ENCODE measurements at regions not wholly inside any gene's neighbourhood (a gene's known extent, or its start where the extent isn't known, plus 50 kb on each side); places are given as distances from the start of the nearest gene placed in this dataset.
"Not testable (repeated sequence)": the region's sequence is repeated elsewhere in the genome, so short reads cannot be mapped to it uniquely, and the experiment has no call there.

GRCh38 chr21:5066682-5067251 lies 5454.6 kb upstream of the TPTE start:
- not testable (repeated sequence) for TF ChIP-seq CTCF (IDR thresholded peaks at IDR 0.05); POLR2AphosphoS5 (IDR thresholded peaks at IDR 0.05; ENCODE audit: insufficient read depth in 1 of 2, low read depth in 1 of 2)

All from vagina (tissue), 2 donors.